Activated CD8-positive, alpha-beta memory T cell treated with anti-CD3 and anti-CD28 coated beads, Interleukin-2, amount 50 U/mL, for 24 hours (primary cell): ENCODE measurements at regions not wholly inside any gene's neighbourhood (a gene's known extent, or its start where the extent isn't known, plus 50 kb on each side); places are given as distances from the start of the nearest gene placed in this dataset.

Source experiments
- DNase-seq: peaks from one replicate; pipeline ENCODE4 v3.0.0-alpha.2; 2020; ENCODE audit errors: extremely low read depth

DNA sequence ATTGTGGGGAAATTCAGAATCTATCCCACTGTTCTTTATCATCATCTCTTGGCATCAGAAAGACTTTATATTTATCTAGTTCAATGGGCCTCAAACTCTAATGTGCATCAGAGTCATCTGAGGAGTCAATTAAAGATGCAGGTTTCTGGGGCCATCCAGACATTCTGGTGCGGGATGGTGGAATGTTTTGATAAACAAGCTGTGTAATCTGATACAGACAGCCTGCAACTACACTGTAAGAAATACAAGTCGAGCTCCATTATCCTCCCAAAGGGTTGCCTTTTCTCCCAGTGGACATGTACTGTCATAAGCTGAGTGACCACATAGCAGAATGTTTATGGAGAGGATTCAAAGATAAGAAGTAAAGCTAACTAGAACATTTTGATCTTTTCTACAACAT, 515.3 kb upstream of the DCC start:
- no peak for DNase-seq

DNA sequence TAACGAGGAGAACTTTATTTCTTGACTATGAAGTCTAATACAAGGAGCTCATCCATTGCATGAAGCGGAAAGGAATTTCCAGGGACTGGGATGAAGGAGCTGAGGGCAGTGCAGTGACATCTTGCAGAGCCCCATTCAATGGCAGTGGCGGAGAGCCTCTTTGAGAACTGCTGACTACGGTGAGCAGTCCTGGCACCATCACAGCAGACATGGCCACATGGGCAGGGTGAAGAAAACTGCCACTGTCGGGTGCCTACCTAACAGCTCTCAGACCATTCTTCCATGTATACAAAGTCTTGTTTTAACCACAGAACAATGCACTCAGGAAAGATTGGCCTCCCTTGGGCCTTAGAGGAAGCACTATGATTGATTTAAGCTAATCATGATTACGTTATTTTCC, 506.1 kb upstream of the DCC start:
- DNase-seq, result no peak

- no peak for DNase-seq
Measured at GRCh38 chr18:51848702-51849101, 491.3 kb upstream of the DCC start.

DNA sequence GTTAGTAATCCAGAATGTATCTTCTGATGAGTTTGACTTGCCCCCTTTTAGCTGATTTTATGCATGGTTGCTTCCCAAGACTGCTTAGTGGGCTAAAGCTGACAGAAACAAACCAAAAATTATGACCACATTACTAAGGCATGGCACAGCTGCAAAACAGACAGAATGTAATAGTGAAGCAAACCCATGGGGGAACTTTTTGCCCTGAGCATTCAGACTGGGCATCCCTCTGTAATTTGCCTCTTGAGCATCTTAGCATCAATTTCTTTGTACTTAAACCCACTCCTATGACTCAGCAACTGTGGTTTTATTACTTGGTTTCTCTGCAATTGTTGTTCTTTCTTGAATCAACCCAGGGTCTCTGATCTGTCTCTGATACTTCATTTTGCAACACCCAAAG, 487.3 kb upstream of the DCC start:
- DNase-seq, result no peak

- no peak for DNase-seq
Measured at GRCh38 chr18:51857989-51858388, 482.0 kb upstream of the DCC start.

DNA sequence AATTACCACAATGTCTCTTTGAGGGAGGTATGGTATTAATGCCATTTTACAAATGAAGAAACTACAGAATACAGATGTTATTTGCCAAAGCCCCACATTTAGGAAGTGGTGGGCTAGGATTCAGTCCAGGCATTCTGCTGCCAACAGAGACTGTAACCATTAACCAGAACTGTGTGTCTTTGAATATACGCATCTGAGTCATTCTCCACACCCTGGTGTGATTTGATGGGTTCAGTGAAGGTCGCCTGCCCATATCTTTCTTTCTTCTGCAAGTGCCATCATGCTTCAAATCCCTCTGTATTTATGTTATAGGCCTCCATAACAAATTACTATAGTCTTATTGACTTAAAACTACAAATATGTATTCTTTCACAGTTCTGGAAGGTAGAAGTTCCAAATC, 479.0 kb upstream of the DCC start:
- no peak for DNase-seq

- no peak for DNase-seq
Measured at GRCh38 chr18:51862051-51862715, 477.8 kb upstream of the DCC start.

DNA sequence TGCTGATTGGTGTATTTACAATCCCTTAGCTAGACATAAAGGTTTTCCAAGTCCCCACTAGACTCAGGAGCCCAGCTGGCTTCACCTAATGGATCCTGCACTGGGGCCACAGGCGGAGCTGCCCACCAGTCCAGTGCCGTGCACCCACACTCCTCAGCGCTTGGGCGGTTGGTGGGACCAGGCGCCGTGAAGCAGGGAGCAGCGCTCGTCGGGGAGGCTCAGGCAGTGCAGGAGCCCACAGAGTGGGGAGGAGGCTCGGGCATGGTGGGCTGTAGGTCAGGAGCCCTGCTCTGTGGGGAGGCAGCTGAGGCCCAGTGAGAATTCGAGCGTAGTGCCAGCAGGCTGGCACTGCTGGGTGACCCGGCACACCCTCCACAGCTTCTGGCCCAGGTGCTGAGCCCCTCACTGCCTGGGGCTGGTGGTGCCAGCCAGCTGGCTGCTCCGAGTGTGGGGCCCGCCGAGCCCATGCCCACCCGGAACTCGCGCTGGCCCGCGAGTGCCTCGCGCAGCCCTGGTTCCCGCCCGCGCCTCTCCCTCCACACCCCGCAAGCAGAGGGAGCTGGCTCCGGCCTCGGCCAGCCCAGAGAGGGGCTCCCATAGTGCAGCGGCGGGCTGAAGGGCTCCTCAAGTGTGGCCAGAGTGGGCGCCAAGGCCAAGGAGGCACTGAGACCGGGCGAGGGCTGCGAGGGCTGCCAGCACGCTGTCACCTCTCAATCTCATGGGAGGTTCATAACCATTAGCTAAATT, 475.6 kb upstream of the DCC start:
- DNase-seq, result no peak

DNA sequence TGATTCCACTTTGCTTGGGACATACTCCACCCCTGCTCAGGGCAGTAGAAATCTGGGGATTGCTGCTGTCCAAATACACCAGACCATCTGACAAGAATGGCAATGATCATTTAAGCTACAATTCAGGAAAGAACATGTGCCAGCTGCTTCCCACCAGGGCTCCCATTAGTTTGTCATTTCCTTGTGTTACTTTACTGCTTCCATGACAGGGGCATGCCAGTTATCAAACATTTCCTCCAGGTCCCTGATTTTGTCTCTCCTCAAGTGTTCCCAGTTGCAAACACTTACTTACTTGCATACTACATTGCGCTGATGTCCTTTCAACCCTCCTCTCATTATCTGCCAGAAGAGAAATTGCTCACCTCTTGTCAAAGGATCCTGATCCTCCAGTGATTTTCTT, 474.5 kb upstream of the DCC start:
- DNase-seq, result no peak

GRCh38 chr18:51867767-51868166, 472.2 kb upstream of the DCC start:
- no peak for DNase-seq

- no peak for DNase-seq
Measured at GRCh38 chr18:51878724-51879123, 461.3 kb upstream of the DCC start.

DNA sequence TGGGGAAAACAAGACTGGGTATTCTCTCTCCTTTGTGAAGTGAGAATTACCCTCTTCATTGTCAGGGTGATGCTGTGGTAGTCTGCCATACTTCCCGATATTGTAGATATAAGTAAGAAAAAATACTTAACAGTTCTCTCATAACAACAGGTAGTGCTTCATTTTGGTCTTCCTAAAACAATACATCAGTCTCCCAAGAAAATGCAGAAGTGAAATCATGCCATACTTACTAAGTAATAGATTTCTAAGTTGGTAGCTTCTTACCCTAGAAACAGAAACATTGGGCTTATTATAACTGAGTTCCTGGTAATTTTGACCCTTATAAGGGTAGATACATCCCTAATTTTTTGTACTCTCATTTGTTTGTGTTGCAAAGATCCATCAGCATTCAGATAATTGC, 460.7 kb upstream of the DCC start:
- no peak for DNase-seq

DNA sequence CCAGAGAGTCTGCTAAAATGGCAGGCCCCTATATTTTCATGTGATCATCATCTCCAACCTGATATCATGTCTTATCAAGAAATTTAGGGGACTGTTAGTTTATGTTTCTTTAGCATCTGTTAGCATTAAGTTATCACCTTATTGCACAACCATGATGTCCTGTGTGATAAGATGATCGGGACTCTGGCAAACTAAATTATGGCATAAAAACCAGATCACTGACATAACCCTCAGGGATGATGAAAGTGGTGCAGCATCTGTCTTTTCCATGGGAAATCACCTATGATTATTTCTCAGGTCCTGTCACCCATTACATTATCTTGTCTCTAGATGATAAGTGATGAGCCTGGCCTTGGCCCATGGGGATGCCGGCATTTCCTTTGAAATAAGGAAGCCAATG, 458.6 kb upstream of the DCC start:
- no peak for DNase-seq

DNA sequence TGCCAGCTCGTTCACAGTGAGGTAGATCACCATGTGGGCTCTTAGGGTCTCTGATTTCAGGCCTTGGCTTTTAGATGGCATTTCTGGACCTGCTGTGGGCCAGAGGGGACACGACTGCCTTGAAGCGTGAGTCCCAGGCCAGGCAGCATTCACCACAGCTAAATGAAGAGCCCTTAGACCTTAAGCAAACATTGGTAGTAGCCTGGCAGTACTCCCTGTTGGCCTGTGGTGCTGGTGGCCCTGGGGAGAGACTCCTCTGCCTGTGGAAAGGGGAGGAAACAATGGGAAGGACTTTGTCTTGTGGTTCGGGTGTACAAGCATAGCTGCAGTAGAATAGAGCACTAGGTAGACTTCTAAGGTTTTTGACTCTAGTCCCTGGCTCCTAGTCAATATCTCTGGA, 456.0 kb upstream of the DCC start:
- no peak for DNase-seq

DNA sequence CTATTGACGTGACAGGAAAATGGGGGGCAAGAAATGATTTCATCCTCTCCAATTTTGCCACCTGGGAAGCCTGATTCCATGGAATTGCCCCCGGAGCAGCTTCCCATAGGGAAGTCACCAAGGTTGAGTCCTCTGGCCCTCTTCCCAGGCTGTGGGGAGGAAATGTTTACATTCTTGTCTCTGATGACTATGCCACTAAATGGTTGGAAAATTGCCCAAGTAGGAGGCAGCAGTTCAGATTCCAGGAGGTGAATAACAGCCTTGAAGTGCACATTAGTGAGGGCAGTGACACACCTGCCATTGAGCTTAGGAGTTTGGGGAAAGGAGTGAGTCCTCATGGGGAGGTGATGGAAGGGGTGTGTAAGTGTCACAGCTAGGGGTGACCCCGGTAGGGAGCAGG, 449.2 kb upstream of the DCC start:
- no peak for DNase-seq

- DNase-seq, result no peak
Measured at GRCh38 chr18:51891876-51892275, 448.1 kb upstream of the DCC start.

DNA sequence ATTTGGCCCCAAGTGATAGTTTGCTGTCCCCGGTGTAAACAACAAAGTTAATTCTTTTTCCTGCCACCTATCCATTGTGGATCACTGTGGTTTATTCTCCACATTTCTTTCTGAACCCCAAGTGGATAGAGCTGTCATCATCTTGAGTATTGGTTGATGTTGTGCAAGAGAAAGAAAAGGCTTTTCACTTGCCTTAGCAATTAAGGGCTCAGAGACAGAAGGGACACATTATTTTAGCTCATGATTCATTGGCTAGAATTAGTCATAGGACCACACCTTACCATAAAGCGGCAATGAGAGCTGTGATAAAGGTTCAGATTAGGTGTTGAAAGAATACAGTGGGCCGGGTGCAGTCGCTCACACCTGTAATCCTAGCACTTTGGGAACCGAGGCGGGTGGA, 442.1 kb upstream of the DCC start:
- DNase-seq, result no peak

DNA sequence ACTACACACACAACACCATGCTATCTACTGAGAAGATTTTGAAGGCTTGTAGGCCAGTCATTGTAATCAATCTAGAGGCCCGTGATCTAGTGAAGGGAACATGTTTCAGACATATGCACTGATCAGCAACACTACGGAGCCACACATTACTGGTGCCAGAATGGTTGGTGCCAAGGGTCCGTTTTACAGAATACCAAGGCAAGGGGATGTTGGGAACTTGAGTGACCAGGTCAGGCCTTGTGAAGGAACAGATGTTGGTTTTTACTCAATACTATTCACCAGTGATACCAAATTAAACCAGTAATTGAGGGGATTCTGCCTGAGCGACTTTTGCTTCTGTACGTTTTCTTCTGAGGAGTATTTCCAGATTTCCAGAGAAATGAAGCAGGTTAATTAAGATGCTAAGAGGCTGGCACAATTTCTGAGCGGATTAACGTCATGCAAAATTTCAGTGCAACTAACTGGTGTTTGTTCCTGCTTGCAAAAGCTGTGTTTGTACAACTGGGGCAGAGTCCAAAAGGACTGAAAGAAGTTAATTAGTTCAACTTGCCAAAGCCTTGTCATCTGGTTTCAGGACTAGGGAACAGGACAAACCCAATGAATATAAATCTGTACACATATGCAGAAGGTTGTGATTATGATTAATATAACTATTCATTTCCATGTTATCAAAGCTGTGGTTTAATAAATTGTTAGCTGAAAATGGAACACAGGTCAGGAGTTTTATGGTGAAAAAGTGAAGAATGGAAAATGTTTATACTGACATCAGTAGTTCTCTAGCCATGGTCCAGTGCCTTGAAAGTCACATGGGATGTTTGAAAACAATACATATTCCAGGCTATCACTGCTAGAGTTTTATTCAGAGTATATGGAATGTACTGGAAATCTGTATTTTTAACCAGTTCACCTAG, 432.1 kb upstream of the DCC start:
- DNase-seq, result no peak

DNA sequence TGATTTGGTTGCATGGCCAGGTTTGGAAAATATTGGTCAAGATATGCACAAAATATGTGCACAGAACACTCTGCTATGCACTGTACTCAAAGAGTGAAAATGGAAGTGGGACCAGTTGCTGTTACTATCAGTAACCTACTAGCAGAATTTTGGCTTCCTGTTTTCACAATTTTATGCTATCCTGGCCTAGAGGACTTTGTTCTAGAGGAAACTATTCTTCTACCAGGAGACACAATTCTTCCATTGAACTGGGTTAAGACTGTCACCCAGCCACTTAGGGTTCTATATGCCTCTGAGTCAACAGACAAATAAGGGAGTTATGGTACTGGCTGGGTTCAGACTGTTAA, 431.4 kb upstream of the DCC start:
- no peak for DNase-seq

DNA sequence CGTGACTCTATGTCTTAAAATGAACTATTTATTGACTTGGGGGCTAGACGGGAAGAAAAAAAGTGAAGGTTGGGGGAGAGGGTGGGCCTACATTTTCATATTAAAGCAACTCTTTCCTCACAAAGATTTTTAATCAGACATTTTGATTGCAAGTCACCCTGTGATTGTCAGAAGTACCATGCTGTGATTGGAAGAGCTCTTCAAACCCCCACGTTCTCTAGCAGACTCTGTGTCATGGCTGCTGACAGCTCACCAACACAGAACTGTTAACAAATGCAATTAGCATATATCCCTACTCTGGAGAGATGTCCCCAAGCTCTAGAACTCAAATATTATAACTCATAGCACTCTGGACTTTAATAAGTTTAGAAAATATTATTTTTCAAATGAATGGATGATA, 428.4 kb upstream of the DCC start:
- DNase-seq, result no peak

DNA sequence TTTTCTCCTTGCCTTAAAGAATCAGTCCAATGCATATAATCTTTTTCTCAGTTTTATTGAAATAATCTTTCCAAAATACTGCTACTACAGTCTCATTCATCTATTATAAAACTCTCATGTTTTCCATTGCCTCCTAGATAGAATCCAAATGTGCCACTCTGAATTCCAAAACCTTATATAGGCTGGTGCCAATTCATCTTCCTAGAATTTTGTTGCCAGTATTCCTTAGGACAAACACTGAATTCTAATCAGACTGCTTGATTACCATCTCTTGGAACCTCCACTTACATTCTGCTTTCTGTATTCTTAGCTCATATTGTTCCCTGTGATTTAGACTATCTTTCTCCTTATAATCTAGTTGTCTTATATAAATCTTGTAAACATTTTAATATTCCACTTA, 427.6 kb upstream of the DCC start:
- DNase-seq, result no peak

GRCh38 chr18:51915176-51915575, 424.8 kb upstream of the DCC start:
- DNase-seq, result no peak

GRCh38 chr18:51921862-51922261, 418.1 kb upstream of the DCC start:
- no peak for DNase-seq
